Liver (tissue), 3 donors: ENCODE measurements at regions not wholly inside any gene's neighbourhood (a gene's known extent, or its start where the extent isn't known, plus 50 kb on each side); places are given as distances from the start of the nearest gene placed in this dataset.

Experiments
- EGR1 ChIP-seq, 2 donors: IDR thresholded peaks; 2 replicates each; pipeline ENCODE4 v1.6.1; 2016 to 2018; ENCODE audit warnings: antibody characterized with exemption in 2 of 2, low read depth in 2 of 2
- JUND ChIP-seq, 2 donors: IDR thresholded peaks; 2 replicates each; pipeline ENCODE4 v1.6.1; 2016; ENCODE audit warnings: antibody characterized with exemption in 2 of 2
- MAX ChIP-seq: IDR thresholded peaks from 2 replicates; pipeline ENCODE4 v1.6.1; 2016; ENCODE audit warnings: antibody characterized with exemption
- TF ChIP-seq, protein P1 (sequence below): fragments of 150-350 bp; IDR thresholded peaks from 2 replicates; pipeline ENCODE4 v1.5.1; 2017; ENCODE audit warnings: improper control_type of control experiment, low read depth, low read length; ENCODE audit not compliant: missing input control
- donor health status: healthy.
- donor health status: healthy.

- TF ChIP-seq, protein P1, sequence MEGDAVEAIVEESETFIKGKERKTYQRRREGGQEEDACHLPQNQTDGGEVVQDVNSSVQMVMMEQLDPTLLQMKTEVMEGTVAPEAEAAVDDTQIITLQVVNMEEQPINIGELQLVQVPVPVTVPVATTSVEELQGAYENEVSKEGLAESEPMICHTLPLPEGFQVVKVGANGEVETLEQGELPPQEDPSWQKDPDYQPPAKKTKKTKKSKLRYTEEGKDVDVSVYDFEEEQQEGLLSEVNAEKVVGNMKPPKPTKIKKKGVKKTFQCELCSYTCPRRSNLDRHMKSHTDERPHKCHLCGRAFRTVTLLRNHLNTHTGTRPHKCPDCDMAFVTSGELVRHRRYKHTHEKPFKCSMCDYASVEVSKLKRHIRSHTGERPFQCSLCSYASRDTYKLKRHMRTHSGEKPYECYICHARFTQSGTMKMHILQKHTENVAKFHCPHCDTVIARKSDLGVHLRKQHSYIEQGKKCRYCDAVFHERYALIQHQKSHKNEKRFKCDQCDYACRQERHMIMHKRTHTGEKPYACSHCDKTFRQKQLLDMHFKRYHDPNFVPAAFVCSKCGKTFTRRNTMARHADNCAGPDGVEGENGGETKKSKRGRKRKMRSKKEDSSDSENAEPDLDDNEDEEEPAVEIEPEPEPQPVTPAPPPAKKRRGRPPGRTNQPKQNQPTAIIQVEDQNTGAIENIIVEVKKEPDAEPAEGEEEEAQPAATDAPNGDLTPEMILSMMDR: no peak
- TF ChIP-seq EGR1 (IDR thresholded peaks at IDR 0.05; ENCODE audit: low read depth in 2 of 2): no peak
- no peak for TF ChIP-seq JUND (IDR thresholded peaks at IDR 0.05)
- TF ChIP-seq MAX: no peak
Observed at GRCh38 chr3:34239287-34239686, 440.9 kb downstream of the PDCD6IP start.
